HEK293T (cell line): ENCODE measurements at regions not wholly inside any gene's neighbourhood (a gene's known extent, or its start where the extent isn't known, plus 50 kb on each side); places are given as distances from the start of the nearest gene placed in this dataset.
A peak's percentile ranks its signal among the peaks of the same experiment; 100 is the strongest.

Experiments
- ARNT ChIP-seq: fragments of 450-650 bp; IDR thresholded peaks from 2 replicates; pipeline ENCODE4 v1.6.1; 2017; ENCODE audit warnings: mild to moderate bottlenecking
- BHLHE40 ChIP-seq: fragments of 450-650 bp; IDR thresholded peaks from 2 replicates; pipeline ENCODE4 v1.6.1; 2016; ENCODE audit warnings: mild to moderate bottlenecking, moderate library complexity, borderline replicate concordance
- ELF4 ChIP-seq: fragments of 450-650 bp; IDR thresholded peaks from 2 replicates; pipeline ENCODE4 v1.6.1; 2017; ENCODE audit warnings: antibody characterized with exemption
- FOXK2 ChIP-seq: fragments of 450-650 bp; IDR thresholded peaks from 2 replicates; pipeline ENCODE4 v1.6.1; 2016; ENCODE audit warnings: mild to moderate bottlenecking
- FOXM1 ChIP-seq: fragments of 450-650 bp; IDR thresholded peaks from 2 replicates; pipeline ENCODE4 v1.6.1; 2017; ENCODE audit warnings: mild to moderate bottlenecking, borderline replicate concordance
- L3MBTL2 ChIP-seq: fragments of 450-650 bp; conservative IDR thresholded peaks from 2 replicates; pipeline ENCODE4 v1.6.1; 2016; ENCODE audit warnings: mild to moderate bottlenecking
- LEF1 ChIP-seq: fragments of 450-650 bp; IDR thresholded peaks from 2 replicates; pipeline ENCODE4 v1.6.1; 2017; ENCODE audit warnings: mild to moderate bottlenecking, borderline replicate concordance
- PKNOX1 ChIP-seq: fragments of 450-650 bp; IDR thresholded peaks from 2 replicates; pipeline ENCODE4 v1.6.1; 2016
- SP1 ChIP-seq: fragments of 450-650 bp; IDR thresholded peaks from 2 replicates; pipeline ENCODE4 v1.6.1; 2017
- SUZ12 ChIP-seq: fragments of 450-650 bp; IDR thresholded peaks from 2 replicates; pipeline ENCODE4 v1.6.1; 2016; ENCODE audit warnings: mild to moderate bottlenecking

- TF ChIP-seq SP1 (no peak), ARNT (no peak), LEF1 (no peak), L3MBTL2 (peak; percentile 24; the same call in 1 of the 2 replicates), SUZ12 (no peak), BHLHE40 (no peak), PKNOX1 (peak; percentile 78), FOXK2 (no peak), FOXM1 (no peak), ELF4 (no peak)
Measured at GRCh38 chr5:126015235-126016181, 407.7 kb upstream of the GRAMD2B start.
